BLaER1 treated with 17β-estradiol and CSF1 and Interleukin-3, amounts not matched to agents 10 nM and 100 nM (cell line): ENCODE measurements at regions not wholly inside any gene's neighbourhood (a gene's known extent, or its start where the extent isn't known, plus 50 kb on each side); places are given as distances from the start of the nearest gene placed in this dataset.

Experiments used
- H3K27ac ChIP-seq, 11 experiments: shearing (Covaris generic); formaldehyde crosslinking; 2 replicates each; pipeline ENCODE4 v1.8.1; 2022
- H3K27me3 ChIP-seq, 11 experiments: shearing (Covaris generic); formaldehyde crosslinking; 2 replicates each; pipeline ENCODE4 v1.8.1; 2022
- H3K36me3 ChIP-seq, 11 experiments: shearing (Covaris generic); formaldehyde crosslinking; 2 replicates each; pipeline ENCODE4 v1.8.1; 2022
- H3K4me1 ChIP-seq, 10 experiments: shearing (Covaris generic); formaldehyde crosslinking; 2 replicates each; pipeline ENCODE4 v1.8.1; 2022
- H3K4me2 ChIP-seq, 11 experiments: shearing (Covaris generic); formaldehyde crosslinking; 2 replicates each; pipeline ENCODE4 v1.8.1; 2022
- H3K4me3 ChIP-seq, 10 experiments: shearing (Covaris generic); formaldehyde crosslinking; 2 replicates each; pipeline ENCODE4 v1.8.1; 2022
- H3K9ac ChIP-seq, 11 experiments: shearing (Covaris generic); formaldehyde crosslinking; 2 replicates each; pipeline ENCODE4 v1.8.1; 2022
- H3K9me3 ChIP-seq, 11 experiments: shearing (Covaris generic); formaldehyde crosslinking; replicated peaks in 1 of 11; 2 replicates each; pipeline ENCODE4 v1.8.1; 2022
- H4K20me1 ChIP-seq, 11 experiments: shearing (Covaris generic); formaldehyde crosslinking; 2 replicates each; pipeline ENCODE4 v1.8.1; 2022
- Cebpa-rat ChIP-seq, 11 experiments: shearing (Covaris generic); IDR thresholded peaks; 2 replicates each; pipeline ENCODE4 v1.8.1; 2022

DNA sequence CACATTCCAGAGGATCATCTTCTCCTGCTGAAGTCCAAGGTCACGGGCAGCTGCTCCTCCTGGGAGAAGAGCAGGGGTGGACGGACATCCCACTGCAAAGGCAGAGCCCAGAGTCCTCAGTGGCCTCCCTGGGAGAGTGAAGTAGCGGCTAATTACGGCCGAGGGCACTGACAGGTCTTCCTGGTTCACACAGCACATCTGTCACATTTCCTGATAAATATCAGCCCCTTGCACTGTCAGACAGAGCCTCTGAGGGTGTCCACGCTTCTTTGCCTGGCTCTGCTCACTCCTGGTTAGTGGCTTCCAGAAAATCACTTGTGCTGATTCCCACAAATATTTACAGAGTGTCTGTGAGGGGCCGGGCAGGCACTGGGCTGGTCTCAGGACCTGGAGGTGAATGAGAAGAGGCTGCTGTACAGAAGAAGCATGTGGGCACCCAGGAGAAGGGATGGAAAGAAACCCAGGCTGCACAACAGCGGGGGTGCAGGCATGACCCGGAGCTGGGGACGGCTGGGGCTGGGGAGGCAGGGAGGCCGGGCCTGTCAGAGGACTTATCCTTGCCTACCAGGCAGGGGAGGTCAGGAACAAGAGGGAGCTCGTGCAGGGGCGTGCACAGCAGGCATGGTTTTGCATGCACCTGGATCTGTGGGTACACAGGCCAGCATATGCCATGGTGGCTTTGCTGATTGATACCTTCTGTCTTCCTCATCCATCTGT lies 258.2 kb upstream of the TNRC6C start:
- Histone ChIP-seq H3K36me3 (peaks cover 0 to 15% (median 0%) of the 10 kb centered on the region in 11 experiments; a peak in 5 of 22 replicates), H3K27me3 (peaks cover 25 to 44% (median 36%) of the 10 kb centered on the region in 11 experiments; a peak in 21 of 22 replicates), H3K4me1 (peaks cover 0 to 55% (median 54%) of the 10 kb centered on the region in 10 experiments; a peak in 17 of 20 replicates), H3K27ac (no peak overlapping the region), H4K20me1 (no peaks in the 10 kb centered on the region), H3K9me3 (peaks cover 46 to 54% (median 49%) of the 10 kb centered on the region in 11 experiments), H3K9ac (no peak overlapping the region), H3K4me2 (peak overlapping the region in 7 of 11 experiments; percentile 71 to 94 (median 75); a peak in 12 of 22 replicates), H3K4me3 (no peak overlapping the region)
- no peak for TF ChIP-seq Cebpa-rat (IDR thresholded peaks at IDR 0.05)

DNA sequence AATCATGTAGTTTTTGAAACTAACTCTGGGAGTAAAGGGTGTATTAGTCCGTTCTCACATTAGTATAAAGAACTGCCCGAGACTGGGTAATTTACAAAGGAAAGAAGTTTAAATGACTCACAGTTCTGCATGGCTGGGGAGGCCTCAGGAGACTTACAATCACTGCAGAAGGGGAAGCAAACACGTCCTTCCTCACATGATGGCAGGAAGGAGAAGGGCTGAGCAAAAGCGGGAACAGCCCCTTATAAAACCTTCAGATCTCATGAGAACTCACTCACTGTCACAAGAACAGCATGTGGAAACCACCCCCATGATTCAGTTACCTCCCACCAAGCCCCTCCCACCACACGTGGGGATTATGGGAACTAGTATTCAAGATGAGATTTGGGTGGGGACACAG lies 256.5 kb upstream of the TNRC6C start:
- peaks cover 0 to 16% (median 0%) of the 10 kb centered on the region in 11 experiments; a peak in 5 of 22 replicates for H3K36me3 ChIP-seq
- H3K4me3 ChIP-seq, result peak overlapping the region in 2 of 10 experiments; percentile 21 to 22; a peak in 1 of 20 replicates
- H3K9ac ChIP-seq, result no peak overlapping the region
- H3K27me3 ChIP-seq, result peaks cover 11 to 28% (median 20%) of the 10 kb centered on the region in 11 experiments; a peak in 21 of 22 replicates
- H3K4me2 ChIP-seq, result no peak overlapping the region
- H3K4me1 ChIP-seq, result peaks cover 0 to 40% (median 38%) of the 10 kb centered on the region in 10 experiments; a peak in 17 of 20 replicates
- H4K20me1 ChIP-seq, result no peaks in the 10 kb centered on the region
- H3K27ac ChIP-seq, result no peak overlapping the region
- peaks cover 59 to 67% (median 62%) of the 10 kb centered on the region in 11 experiments for H3K9me3 ChIP-seq
- no peak for TF ChIP-seq Cebpa-rat (IDR thresholded peaks at IDR 0.05)

DNA sequence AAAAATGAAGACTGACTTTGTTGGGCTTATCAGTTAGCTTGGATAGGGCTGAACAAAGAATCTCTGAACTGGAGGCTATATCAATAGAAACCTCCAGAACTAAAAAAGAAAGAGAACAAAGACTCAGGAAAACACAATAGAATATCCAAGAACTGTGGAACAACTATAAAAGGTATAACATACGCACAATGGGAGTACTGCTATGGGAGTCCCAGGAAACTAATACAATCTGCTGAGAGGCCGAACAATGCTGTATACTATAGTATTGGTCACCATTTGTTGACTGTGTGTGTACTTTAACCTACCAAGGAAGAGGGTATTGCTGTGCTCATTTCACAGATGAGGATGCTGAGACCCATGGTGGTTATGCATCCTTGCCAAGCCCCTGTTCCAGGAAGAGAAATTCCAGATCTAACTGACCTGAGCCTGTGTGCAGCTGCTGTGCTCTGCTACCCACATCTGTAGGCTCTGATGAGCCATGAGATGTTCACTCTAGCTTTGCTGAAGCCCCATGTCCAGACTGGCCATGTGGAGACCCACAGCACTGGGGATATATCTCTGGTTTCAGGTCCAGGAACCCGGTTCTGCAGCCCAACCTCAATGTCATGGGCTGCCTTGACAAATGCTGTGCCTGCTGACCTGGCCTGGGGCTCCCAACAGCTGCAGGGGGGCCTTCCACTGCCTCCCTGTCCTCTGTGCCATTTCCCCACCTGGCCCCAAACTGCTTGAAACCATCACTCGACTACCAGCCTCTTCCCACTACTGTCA lies 254.3 kb upstream of the TNRC6C start:
- Histone ChIP-seq H3K4me3 (peak overlapping the region in 4 of 10 experiments; percentile 9 to 31 (median 12); a peak in 1 of 20 replicates), H3K9ac (no peak overlapping the region), H3K4me2 (no peak overlapping the region), H3K4me1 (peaks cover 0 to 22% (median 15%) of the 10 kb centered on the region in 10 experiments; a peak in 16 of 20 replicates), H3K27ac (no peak overlapping the region), H3K36me3 (peaks cover 0 to 16% (median 0%) of the 10 kb centered on the region in 11 experiments; a peak in 5 of 22 replicates), H4K20me1 (no peaks in the 10 kb centered on the region), H3K9me3 (peaks cover 67 to 81% (median 75%) of the 10 kb centered on the region in 11 experiments), H3K27me3 (peaks cover 0 to 6% (median 0%) of the 10 kb centered on the region in 11 experiments; a peak in 7 of 22 replicates)
- TF ChIP-seq Cebpa-rat (IDR thresholded peaks at IDR 0.05), result no peak

DNA sequence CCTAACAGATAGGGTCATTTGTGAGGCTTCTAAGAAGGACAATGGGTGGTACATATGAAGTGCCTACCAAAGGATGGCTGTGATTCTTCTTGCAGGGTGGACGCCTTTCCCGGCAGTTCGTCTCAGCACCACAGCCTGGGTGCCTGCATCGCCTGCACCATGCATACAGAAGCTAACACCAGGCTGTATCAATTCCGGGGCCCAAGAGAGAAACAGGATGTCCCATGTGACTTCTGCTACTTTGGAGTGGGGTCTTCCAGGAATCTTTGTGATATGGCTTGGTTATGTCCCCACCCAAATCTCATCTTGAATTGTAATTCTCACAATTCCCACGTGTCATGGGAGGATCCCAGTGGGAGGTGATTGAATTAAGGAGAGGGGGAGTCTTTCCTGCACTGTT lies 251.6 kb upstream of the TNRC6C start:
- Histone ChIP-seq H3K36me3 (peaks cover 0 to 16% (median 0%) of the 10 kb centered on the region in 11 experiments; a peak in 5 of 22 replicates), H3K27me3 (no peaks in the 10 kb centered on the region), H3K4me1 (peaks cover 0 to 5% (median 0%) of the 10 kb centered on the region in 10 experiments; a peak in 2 of 20 replicates), H3K4me3 (no peak overlapping the region), H3K9ac (no peak overlapping the region), H3K4me2 (no peak overlapping the region), H3K9me3 (peaks cover 54 to 65% (median 61%) of the 10 kb centered on the region in 11 experiments), H4K20me1 (no peaks in the 10 kb centered on the region), H3K27ac (no peak overlapping the region)
- TF ChIP-seq Cebpa-rat (IDR thresholded peaks at IDR 0.05), result no peak

DNA sequence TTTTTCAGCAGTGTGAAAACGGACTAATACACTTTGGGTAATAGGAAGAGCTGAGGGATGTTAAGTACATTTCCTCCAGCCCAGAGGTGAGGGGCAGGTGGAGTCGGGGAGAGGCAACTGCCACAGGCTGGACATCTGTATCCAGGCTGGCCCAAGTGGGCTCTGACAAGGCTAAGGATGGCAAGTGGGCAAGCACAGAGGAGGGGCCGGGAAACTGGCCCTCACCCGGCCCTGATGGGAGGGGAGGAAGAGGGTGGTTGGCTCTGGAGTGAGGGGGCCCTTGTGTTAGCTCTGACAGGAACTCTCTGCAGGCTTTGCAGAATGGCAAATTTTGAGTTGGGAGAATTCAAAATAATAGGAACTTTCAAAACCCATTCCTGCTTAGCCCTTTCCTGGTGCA lies 251.0 kb upstream of the TNRC6C start:
- H3K9ac ChIP-seq, result no peak overlapping the region
- H3K36me3 ChIP-seq, result peaks cover 0 to 16% (median 0%) of the 10 kb centered on the region in 11 experiments; a peak in 5 of 22 replicates
- peaks cover 0 to 5% (median 0%) of the 10 kb centered on the region in 10 experiments; a peak in 2 of 20 replicates for H3K4me1 ChIP-seq
- H3K4me2 ChIP-seq, result no peak overlapping the region
- no peak overlapping the region for H3K27ac ChIP-seq
- no peak overlapping the region for H3K4me3 ChIP-seq
- no peak for TF ChIP-seq Cebpa-rat (IDR thresholded peaks at IDR 0.05)
- H4K20me1 ChIP-seq, result no peaks in the 10 kb centered on the region
- H3K9me3 ChIP-seq, result peaks cover 51 to 64% (median 61%) of the 10 kb centered on the region in 11 experiments
- H3K27me3 ChIP-seq, result no peaks in the 10 kb centered on the region

DNA sequence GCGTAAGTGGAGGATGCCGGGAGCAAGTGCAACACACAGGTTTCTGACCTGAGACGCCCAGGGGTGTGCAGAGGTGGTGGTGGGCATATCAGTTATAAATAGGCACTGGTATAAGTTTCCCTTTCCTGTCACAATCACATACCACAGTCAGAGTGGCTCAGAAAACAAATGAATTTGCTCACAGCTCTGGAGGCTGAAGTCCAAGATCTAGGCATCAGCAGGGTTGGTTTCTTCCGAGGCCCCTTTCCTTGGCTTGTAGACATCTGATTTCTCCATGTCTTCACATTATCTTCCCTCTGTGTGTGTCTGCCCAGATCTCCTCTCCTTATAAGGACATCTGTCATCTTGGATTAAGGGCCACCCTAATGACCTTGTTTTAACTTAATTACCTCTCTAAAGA lies 250.5 kb upstream of the TNRC6C start:
- Histone ChIP-seq H3K27ac (no peak overlapping the region), H3K4me1 (peaks cover 0 to 5% (median 0%) of the 10 kb centered on the region in 10 experiments; a peak in 2 of 20 replicates), H3K4me2 (0 out of 22 replicates have a peak overlapping the region, but pooled peaks of 2 of the 11 experiments have one; percentile 2 to 25), H4K20me1 (no peaks in the 10 kb centered on the region), H3K9me3 (peaks cover 46 to 64% (median 57%) of the 10 kb centered on the region in 11 experiments), H3K9ac (no peak overlapping the region), H3K4me3 (no peak overlapping the region), H3K36me3 (peaks cover 0 to 16% (median 0%) of the 10 kb centered on the region in 11 experiments; a peak in 5 of 22 replicates), H3K27me3 (no peaks in the 10 kb centered on the region)
- TF ChIP-seq Cebpa-rat (IDR thresholded peaks at IDR 0.05), result no peak

DNA sequence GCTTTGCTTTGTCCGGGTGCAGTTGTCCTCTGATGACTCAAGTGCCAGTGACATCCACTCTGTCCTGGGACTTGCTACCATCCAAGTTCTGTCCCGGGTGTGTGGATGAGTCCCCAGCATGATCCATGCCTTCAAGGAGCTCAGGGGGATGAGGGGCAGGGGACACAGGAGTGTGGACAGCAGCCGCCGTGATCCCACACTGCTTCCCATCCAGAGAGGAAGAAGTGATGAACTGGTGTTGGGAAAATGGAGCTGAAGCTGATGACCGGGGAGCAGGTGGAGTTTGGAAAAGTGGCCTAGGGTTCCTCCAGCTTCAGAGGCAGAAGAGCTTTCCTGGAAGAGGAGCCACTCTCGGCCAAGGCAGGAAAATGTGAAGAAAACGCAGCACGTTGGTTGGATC lies 249.6 kb upstream of the TNRC6C start:
- Histone ChIP-seq H3K9me3 (peaks cover 40 to 58% (median 49%) of the 10 kb centered on the region in 11 experiments), H3K27ac (no peak overlapping the region), H3K9ac (no peak overlapping the region), H3K4me2 (no peak overlapping the region), H3K4me3 (no peak overlapping the region), H3K36me3 (peaks cover 0 to 13% (median 0%) of the 10 kb centered on the region in 11 experiments; a peak in 5 of 22 replicates), H3K4me1 (peaks cover 0 to 5% (median 0%) of the 10 kb centered on the region in 10 experiments; a peak in 2 of 20 replicates), H4K20me1 (no peaks in the 10 kb centered on the region), H3K27me3 (no peaks in the 10 kb centered on the region)
- TF ChIP-seq Cebpa-rat (IDR thresholded peaks at IDR 0.05), result no peak

DNA sequence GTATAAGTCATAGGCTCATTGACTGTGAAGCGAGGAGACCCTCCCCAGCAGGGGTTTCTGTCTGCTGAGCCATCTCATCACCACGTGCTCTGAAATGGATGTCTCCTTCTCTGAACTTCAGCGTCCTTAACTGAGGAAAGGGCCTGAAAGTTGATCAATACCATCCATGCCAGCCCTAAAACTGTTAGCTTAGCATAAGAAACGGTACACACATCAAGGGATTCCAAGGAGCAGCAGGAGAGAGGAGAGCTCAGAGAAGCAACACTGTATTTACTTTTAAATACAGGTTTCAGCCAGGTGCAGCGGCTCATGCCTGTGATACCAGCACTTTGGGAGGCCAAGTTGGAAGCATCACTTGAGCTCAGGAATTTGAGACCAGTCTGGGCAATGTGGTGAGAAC lies 248.9 kb upstream of the TNRC6C start:
- Histone ChIP-seq H3K27me3 (no peaks in the 10 kb centered on the region), H3K36me3 (peaks cover 0 to 7% (median 0%) of the 10 kb centered on the region in 11 experiments; a peak in 2 of 22 replicates), H3K9me3 (peaks cover 38 to 57% (median 48%) of the 10 kb centered on the region in 11 experiments), H3K4me1 (peaks cover 0 to 5% (median 0%) of the 10 kb centered on the region in 10 experiments; a peak in 2 of 20 replicates), H3K27ac (no peak overlapping the region), H3K4me3 (no peak overlapping the region), H3K4me2 (no peak overlapping the region), H4K20me1 (no peaks in the 10 kb centered on the region), H3K9ac (no peak overlapping the region)
- no peak for TF ChIP-seq Cebpa-rat (IDR thresholded peaks at IDR 0.05)
